GM21423 (cell line): ENCODE measurements at regions not wholly inside any gene's neighbourhood (a gene's known extent, or its start where the extent isn't known, plus 50 kb on each side); places are given as distances from the start of the nearest gene placed in this dataset.

Experiments used
- ATAC-seq: cut with Tn5 transposase; IDR thresholded peaks from one replicate; pipeline ENCODE4 v1.9.1; 2021; ENCODE audit warnings: mild to moderate bottlenecking, moderate library complexity; ENCODE audit not compliant: unreplicated experiment

DNA sequence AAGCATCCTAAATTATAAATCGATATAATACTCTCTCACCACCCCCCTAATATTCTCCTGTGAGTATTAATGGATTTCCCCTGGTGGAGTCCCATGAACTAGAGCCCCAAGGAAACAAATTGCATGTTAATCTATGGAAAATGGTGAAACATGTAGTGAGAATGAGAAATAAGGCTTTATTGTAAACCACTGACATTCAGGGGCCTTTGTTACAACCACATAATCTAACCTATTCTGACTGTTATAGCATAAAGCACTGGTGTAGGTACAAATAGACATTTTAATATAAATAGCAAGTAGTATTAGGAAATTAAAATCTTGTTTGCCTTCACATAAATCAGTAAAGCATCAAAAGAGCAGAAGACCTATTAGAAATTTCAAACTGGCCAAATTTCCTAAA is 65.3 kb upstream of the TLK1 start:
- ATAC-seq: no peak

DNA sequence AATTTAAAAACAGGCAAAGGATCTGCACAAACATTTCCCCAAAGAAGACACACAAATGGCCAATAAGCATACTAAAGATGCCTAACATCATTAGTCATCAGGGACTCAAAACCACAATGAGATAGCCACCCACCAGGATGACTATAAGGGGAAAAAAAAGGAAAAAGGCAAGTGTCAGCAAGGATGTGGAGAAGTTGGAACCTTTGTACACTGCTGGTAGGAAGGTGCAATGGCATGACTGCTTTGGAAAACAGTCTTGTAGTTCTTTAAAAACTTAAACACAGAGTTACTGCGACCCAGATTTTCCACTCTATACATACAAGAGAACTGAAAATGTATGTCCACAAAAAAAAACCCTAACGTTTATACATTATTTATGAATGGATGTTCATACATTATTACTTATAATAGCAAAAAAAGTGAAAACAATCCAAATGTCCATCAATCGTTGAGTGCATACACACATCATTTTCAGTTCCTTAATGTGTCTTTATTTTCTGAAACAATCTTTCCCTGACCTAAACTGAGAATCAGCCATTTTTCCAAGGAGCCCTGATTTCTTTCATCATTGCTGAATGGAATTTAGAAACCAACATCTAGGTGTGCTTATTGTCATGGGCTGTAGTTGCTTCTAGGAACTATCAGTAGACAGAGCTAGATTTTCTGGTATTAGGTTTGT is 64.7 kb upstream of the TLK1 start:
- no peak for ATAC-seq

DNA sequence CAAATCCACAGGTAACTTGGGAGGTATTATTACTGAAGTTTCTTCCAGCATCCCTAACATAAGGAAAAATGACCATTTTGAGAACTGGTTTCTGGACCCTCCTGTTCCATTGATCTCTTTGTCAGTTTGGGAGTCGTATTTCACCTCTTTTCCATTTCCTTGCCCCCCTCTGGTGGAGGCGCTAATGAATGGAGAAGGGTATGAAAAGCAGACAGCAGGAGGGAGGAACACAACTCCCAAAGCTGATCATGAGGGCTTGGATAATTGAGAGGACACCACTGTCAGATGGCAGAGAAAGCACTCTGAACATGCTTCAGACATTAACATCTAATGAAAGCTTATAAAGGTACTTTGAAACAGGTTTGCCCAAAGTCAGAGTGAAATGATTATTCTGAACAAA is 56.6 kb upstream of the TLK1 start:
- no peak for ATAC-seq

DNA sequence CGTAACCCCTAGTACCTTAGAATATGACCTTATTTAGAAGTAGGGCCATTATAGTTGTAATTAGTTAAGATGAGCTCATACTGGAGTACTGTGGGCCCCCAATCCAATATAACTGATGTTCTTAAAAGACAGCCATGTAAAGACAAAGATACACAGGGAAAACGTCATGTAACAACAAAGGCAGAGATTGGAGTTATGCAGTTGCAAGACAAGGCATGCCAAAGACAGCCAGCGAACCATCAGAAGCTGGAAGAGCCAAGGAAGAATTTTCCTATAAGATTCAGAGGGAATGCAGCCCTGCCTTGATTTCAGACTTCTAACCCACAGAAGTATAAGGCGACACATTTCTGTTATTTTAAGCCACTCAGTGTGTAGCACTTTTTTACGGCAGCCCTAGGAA is 55.9 kb upstream of the TLK1 start:
- no peak for ATAC-seq

DNA sequence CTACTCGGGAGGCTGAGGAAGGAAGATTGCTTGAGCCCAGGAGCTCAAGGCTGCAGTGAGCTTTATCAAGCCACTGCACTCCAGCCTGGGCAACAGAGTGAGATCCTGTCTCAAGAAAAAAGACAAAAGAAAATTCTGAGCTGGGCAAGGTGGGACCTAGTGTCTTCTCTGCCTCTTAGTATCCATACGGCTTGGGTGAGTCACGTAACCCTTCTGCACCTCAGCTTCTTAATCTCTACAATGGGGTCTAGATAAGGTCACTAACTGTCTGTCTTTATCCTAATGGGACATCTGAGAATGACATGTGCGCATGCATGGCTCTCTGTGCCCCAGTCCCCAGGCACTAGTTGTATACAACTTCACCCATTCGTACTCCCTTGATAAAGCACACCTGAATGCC is 53.4 kb upstream of the TLK1 start:
- ATAC-seq: no peak

DNA sequence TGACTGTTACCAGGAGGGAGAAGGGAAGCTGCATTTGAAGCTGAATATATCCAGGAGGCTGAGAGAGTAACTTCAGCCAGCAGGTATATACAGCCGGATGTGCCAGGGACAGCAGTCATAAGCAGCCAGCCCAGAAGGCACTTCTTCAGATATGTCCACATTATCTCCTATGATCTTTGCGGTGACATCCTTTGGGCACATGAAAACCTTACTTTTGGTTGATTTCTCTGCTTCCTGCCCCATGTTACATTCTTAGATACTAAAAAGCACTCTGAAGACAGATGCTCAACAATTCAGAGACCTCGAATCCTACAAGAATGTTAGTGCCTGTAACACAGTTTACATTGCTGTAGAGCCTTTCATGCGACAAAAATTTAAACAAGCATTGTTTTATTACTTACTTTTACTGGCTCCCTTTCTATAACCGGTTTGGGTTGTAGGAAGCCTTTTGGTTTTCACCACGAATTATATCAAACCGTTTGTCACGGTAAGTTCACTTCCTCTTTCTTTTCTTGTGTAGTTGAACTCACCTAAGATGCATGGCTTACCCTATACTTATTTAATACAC is 50.3 kb upstream of the TLK1 start:
- ATAC-seq: peak; percentile 79
